Upper lobe of left lung (tissue), 4 donors: ENCODE measurements at regions not wholly inside any gene's neighbourhood (a gene's known extent, or its start where the extent isn't known, plus 50 kb on each side); places are given as distances from the start of the nearest gene placed in this dataset.

Experiments used
- CTCF ChIP-seq, 6 experiments: fragments of 450-650 bp in 4 of 6; fragments of 200-600 bp in 2 of 6; sonication (generic) in 2 of 6; IDR thresholded peaks; one replicate each; pipeline ENCODE4 v1.5.1; 2016 to 2019; ENCODE audit warnings: antibody characterized with exemption in 6 of 6
- POLR2AphosphoS5 ChIP-seq, 2 donors: sonication (generic); formaldehyde crosslinking; IDR thresholded peaks; one replicate each; pipeline ENCODE4 v1.5.1; 2017; ENCODE audit warnings: antibody characterized with exemption in 2 of 2

- TF ChIP-seq CTCF (IDR thresholded peaks at IDR 0.05), result no peak
- TF ChIP-seq POLR2AphosphoS5 (IDR thresholded peaks at IDR 0.05), result no peak
Measured at GRCh38 chr13:44146138-44146537, 227.5 kb upstream of the SERP2 start.
